Prostate gland (tissue), 2 donors: ENCODE measurements at regions not wholly inside any gene's neighbourhood (a gene's known extent, or its start where the extent isn't known, plus 50 kb on each side); places are given as distances from the start of the nearest gene placed in this dataset.

Experiments
- DNase-seq: peaks from one replicate; pipeline ENCODE4 v3.0.0-alpha.2; 2019; ENCODE audit warnings: low spot score
- H3K27ac ChIP-seq, 2 donors: fragments of 200-600 bp; sonication (generic); 2 replicates each; pipeline ENCODE4 v1.5.1; 2017 to 2019
- H3K27me3 ChIP-seq: fragments of 200-600 bp; sonication (generic); replicated peaks from 2 replicates; pipeline ENCODE4 v1.5.1; 2019; ENCODE audit not compliant: insufficient read depth
- H3K36me3 ChIP-seq, 2 donors: fragments of 200-600 bp; sonication (generic); 1 replicate in 1 of 2; 2 replicates in 1 of 2; pipeline versions ENCODE4 v1.5.1 to v1.8.1; 2017 to 2019
- H3K4me1 ChIP-seq: fragments of 200-600 bp; sonication (generic); replicated peaks from 2 replicates; pipeline ENCODE4 v1.5.1; 2019
- H3K4me3 ChIP-seq, 2 donors: fragments of 200-600 bp; sonication (generic); 2 replicates each; pipeline ENCODE4 v1.5.1; 2017 to 2019
- H3K9me3 ChIP-seq: fragments of 200-600 bp; sonication (generic); 2 replicates; pipeline ENCODE4 v1.5.1; 2017
- POLR2A ChIP-seq: fragments of 450-650 bp; IDR thresholded peaks from one replicate; pipeline ENCODE4 v1.6.1; 2016; ENCODE audit warnings: antibody characterized with exemption, mild to moderate bottlenecking
- POLR2AphosphoS5 ChIP-seq: sonication (generic); formaldehyde crosslinking; IDR thresholded peaks from one replicate; pipeline ENCODE4 v1.6.1; 2017; ENCODE audit warnings: antibody characterized with exemption
- WGBS: methylation state at CpG from one replicate; pipeline ENCODE4 v1.1.5; 2018; 5-methylcytosine and 5-hydroxymethylcytosine counted together
- intact Hi-C: fragments of 100-400 bp; cut with DNase I; formaldehyde crosslinking; loops from one replicate; pipeline ENCODE4 v1.14.2; 2022
- TF ChIP-seq, protein P1 (sequence below), 4 experiments: fragments of 200-600 bp in 2 of 4; fragments of 450-650 bp in 2 of 4; sonication (generic) in 2 of 4; IDR thresholded peaks; 1 replicate in 3 of 4; 2 replicates in 1 of 4; pipeline ENCODE4 v1.5.1; 2016 to 2019; ENCODE audit warnings: antibody characterized with exemption in 4 of 4, mild to moderate bottlenecking in 2 of 4, moderate library complexity in 2 of 4

- intact Hi-C loops = no loop called here
- Histone ChIP-seq H3K27ac (no peak overlapping the region), H3K4me1 (no peaks in the 10 kb centered on the region), H3K36me3 (no peaks in the 10 kb centered on the region), H3K27me3 (no peaks in the 10 kb centered on the region), H3K9me3 (no peaks in the 10 kb centered on the region), H3K4me3 (no peak overlapping the region)
- DNase-seq = no peak
- TF ChIP-seq POLR2A (no peak), POLR2AphosphoS5 (no peak)
- TF ChIP-seq, protein P1, sequence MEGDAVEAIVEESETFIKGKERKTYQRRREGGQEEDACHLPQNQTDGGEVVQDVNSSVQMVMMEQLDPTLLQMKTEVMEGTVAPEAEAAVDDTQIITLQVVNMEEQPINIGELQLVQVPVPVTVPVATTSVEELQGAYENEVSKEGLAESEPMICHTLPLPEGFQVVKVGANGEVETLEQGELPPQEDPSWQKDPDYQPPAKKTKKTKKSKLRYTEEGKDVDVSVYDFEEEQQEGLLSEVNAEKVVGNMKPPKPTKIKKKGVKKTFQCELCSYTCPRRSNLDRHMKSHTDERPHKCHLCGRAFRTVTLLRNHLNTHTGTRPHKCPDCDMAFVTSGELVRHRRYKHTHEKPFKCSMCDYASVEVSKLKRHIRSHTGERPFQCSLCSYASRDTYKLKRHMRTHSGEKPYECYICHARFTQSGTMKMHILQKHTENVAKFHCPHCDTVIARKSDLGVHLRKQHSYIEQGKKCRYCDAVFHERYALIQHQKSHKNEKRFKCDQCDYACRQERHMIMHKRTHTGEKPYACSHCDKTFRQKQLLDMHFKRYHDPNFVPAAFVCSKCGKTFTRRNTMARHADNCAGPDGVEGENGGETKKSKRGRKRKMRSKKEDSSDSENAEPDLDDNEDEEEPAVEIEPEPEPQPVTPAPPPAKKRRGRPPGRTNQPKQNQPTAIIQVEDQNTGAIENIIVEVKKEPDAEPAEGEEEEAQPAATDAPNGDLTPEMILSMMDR (IDR thresholded peaks at IDR 0.05) = no peak
- 97% methylated on average over 12 of the region's 12 CpGs for WGBS
Observed at GRCh38 chr2:15691586-15692310, 100.1 kb downstream of the DDX1 start.

DNA sequence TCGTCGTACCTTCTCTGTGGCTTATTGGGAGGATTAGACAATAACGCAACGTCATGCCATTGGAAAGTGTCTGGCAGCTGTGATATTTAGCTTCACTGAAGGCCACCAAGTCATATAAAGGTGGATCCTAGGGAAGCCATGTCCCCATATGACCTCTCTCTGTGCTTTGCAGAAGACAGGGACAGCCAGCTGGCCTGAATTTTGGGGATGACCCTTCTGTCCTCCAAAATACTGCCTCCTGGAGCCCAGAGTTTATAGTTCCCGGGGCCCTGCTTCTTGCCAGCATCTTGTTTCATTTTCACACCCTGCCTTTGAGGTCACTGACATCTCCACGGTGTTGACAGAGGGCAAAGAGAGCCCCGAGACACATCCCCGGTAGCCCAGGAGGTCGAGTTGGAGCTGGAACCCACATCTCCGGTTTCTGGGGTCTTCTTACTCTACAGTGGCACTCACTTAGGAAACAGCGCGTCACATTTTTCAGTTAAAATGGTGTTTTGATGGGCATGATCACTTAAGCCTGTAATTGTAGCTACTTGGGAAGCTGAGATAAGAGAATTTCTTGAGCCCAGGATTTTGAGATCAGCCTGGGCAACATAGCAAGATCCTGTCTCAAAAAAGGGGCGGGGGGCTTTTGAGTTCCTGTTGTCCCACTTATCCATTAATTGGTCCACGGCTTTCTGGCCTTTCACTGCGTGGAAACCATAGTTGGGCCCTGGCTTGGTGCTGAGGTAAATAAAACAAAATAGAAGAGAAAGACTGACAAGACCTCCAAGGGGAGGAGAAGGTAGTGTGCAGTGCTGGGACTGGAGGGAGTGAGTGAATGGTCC, 101.1 kb downstream of the DDX1 start:
- no peak overlapping the region for H3K4me3 ChIP-seq
- TF ChIP-seq POLR2A (no peak), POLR2AphosphoS5 (no peak)
- H3K4me1 ChIP-seq = no peaks in the 10 kb centered on the region
- H3K9me3 ChIP-seq = no peaks in the 10 kb centered on the region
- no peak for DNase-seq
- intact Hi-C loops = no loop called here
- no peak overlapping the region for H3K27ac ChIP-seq
- 94% methylated on average over 15 of the region's 15 CpGs for WGBS
- no peaks in the 10 kb centered on the region for H3K27me3 ChIP-seq
- H3K36me3 ChIP-seq = no peaks in the 10 kb centered on the region

DNA sequence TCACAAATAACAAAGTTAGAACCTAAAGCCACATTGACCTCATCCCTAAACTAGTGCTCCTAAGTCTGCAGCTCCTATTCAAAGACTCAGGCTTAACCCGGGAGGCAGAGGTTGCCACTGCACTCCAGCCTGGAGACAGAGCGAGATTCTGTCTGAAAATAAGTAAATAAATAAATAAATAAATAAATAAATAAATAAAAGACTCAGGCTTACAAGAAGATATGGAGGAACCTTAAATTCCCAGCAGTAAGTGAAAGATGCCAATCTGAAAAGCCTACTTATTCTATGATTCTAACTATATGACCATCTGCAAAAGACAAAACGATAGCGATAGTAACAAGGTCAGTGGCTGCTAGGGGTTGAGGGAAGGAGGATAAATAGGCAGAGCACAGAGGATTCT, 101.7 kb downstream of the DDX1 start:
- intact Hi-C loops = no loop called here
- Histone ChIP-seq H3K9me3 (no peaks in the 10 kb centered on the region), H3K27ac (no peak overlapping the region), H3K4me3 (no peak overlapping the region), H3K4me1 (no peaks in the 10 kb centered on the region), H3K27me3 (no peaks in the 10 kb centered on the region), H3K36me3 (no peaks in the 10 kb centered on the region)
- DNase-seq = no peak
- 96% methylated on average over 4 of the region's 4 CpGs for WGBS
- no peak for TF ChIP-seq POLR2A
- TF ChIP-seq, protein P1 (IDR thresholded peaks at IDR 0.05) = no peak
- TF ChIP-seq POLR2AphosphoS5 = no peak

DNA sequence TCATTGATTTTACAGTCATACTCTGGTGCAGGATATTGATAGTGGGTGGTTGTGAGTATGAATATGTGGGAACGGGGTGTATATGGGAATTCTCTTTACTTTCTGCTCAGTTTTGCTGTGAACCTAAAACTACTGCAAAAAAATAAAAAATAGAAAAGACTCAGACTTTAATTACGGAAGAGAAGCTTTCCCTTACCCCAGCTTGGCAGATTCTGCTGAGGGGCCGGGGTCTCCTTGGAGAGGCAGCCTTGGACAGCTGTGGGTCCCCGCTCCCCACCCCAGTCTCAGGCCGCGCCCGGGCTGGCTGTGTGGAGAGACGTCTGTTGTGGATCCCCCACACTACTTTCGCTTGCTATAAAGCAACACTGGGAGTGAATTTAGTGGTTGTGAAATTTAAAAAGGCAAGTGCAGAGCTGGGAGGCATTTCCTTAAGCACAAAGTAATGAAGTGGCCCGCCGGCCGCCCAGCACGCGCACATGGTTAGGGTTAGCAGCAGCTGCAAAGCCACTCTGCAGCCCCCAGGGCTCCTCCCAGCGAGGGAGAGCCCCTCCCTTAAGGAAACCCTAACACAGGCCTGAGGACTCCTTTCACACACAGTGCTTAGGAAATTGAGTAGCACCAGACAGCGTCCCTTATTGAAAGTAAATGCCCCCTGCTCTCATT, 102.4 kb downstream of the DDX1 start:
- intact Hi-C loops = no loop called here
- no peak overlapping the region for H3K27ac ChIP-seq
- no peaks in the 10 kb centered on the region for H3K36me3 ChIP-seq
- H3K4me1 ChIP-seq = no peaks in the 10 kb centered on the region
- DNase-seq = no peak
- no peaks in the 10 kb centered on the region for H3K9me3 ChIP-seq
- no peak overlapping the region for H3K4me3 ChIP-seq
- TF ChIP-seq POLR2AphosphoS5 (no peak), POLR2A (no peak)
- TF ChIP-seq, protein P1 (IDR thresholded peaks at IDR 0.05) = no peak
- H3K27me3 ChIP-seq = no peaks in the 10 kb centered on the region
- 68% methylated on average over 16 of the region's 16 CpGs for WGBS

DNA sequence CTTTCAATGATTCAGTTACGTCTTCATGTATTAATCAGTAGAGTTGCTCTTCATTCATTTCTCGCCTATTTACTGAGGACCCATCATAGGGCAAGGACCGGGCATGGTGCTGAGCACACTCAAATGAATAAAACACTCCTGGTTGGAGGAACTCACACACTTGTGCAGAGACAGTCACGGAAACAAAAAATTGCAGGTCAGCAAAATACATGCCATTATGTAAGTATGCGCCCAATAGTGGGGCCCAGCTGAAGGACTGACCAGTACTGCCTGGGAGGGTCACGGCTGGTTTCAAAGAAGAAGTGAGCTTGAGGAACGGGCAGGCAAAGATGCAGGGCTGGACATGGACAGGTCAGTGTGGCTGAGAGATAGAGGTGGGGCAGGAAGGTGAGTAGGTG, 102.9 kb downstream of the DDX1 start:
- H3K27ac ChIP-seq = no peak overlapping the region
- no peak overlapping the region for H3K4me3 ChIP-seq
- H3K4me1 ChIP-seq = no peaks in the 10 kb centered on the region
- no peak for DNase-seq
- 95% methylated on average over 7 of the region's 7 CpGs for WGBS
- no peaks in the 10 kb centered on the region for H3K27me3 ChIP-seq
- H3K36me3 ChIP-seq = no peaks in the 10 kb centered on the region
- intact Hi-C loops = no loop called here
- TF ChIP-seq POLR2AphosphoS5 (no peak), POLR2A (no peak)
- TF ChIP-seq, protein P1 (IDR thresholded peaks at IDR 0.05) = no peak
- no peaks in the 10 kb centered on the region for H3K9me3 ChIP-seq
